KMS-11 (cell line): ENCODE measurements at regions not wholly inside any gene's neighbourhood (a gene's known extent, or its start where the extent isn't known, plus 50 kb on each side); places are given as distances from the start of the nearest gene placed in this dataset.

Experiments used
- H2AFZ ChIP-seq: fragments of 200-600 bp; sonication (generic); 2 replicates; pipeline ENCODE4 v1.6.1; 2016; ENCODE audit warnings: antibody characterized with exemption, mixed run types, low read depth
- H3K27ac ChIP-seq: fragments of 200-600 bp; sonication (generic); 2 replicates; pipeline ENCODE4 v1.6.1; 2016; ENCODE audit warnings: mild to moderate bottlenecking, mixed run types
- H3K27me3 ChIP-seq: fragments of 200-600 bp; sonication (generic); 2 replicates; pipeline ENCODE4 v1.6.1; 2017; ENCODE audit warnings: mild to moderate bottlenecking, low read depth, mixed run types, moderate library complexity; ENCODE audit not compliant: insufficient read depth
- H3K36me3 ChIP-seq: fragments of 200-600 bp; sonication (generic); 2 replicates; pipeline ENCODE4 v1.6.1; 2017; ENCODE audit warnings: mild to moderate bottlenecking, mixed run types; ENCODE audit not compliant: insufficient read depth
- H3K4me1 ChIP-seq: fragments of 200-600 bp; sonication (generic); 2 replicates; pipeline ENCODE4 v1.6.1; 2016; ENCODE audit warnings: mild to moderate bottlenecking, low read depth, mixed run types; ENCODE audit not compliant: poor library complexity, severe bottlenecking
- H3K4me2 ChIP-seq: fragments of 200-600 bp; sonication (generic); 2 replicates; pipeline ENCODE4 v1.7.0; 2016; ENCODE audit warnings: mild to moderate bottlenecking, mixed run types
- H3K4me3 ChIP-seq: fragments of 200-600 bp; sonication (generic); IDR thresholded peaks from 2 replicates; pipeline ENCODE4 v1.6.1; 2017; ENCODE audit warnings: low read depth, low read length, mixed read lengths; ENCODE audit not compliant: insufficient read depth
- H3K79me2 ChIP-seq: fragments of 200-600 bp; sonication (generic); 2 replicates; pipeline ENCODE4 v1.6.1; 2016; ENCODE audit warnings: low read depth, mixed run types; ENCODE audit not compliant: insufficient read depth
- H3K9ac ChIP-seq: fragments of 200-600 bp; sonication (generic); 2 replicates; pipeline ENCODE4 v1.6.1; 2016; ENCODE audit warnings: mild to moderate bottlenecking, mixed run types
- H4K20me1 ChIP-seq: fragments of 200-600 bp; sonication (generic); 2 replicates; pipeline ENCODE4 v1.6.1; 2016; ENCODE audit warnings: mild to moderate bottlenecking, mixed run types; ENCODE audit not compliant: insufficient read depth
- TF ChIP-seq, protein P1 (sequence below): fragments of 200-600 bp; sonication (generic); conservative IDR thresholded peaks from 2 replicates; pipeline ENCODE4 v1.6.1; 2017; ENCODE audit warnings: low read depth, mild to moderate bottlenecking, antibody characterized with exemption, low read length, moderate library complexity, mixed read lengths

DNA sequence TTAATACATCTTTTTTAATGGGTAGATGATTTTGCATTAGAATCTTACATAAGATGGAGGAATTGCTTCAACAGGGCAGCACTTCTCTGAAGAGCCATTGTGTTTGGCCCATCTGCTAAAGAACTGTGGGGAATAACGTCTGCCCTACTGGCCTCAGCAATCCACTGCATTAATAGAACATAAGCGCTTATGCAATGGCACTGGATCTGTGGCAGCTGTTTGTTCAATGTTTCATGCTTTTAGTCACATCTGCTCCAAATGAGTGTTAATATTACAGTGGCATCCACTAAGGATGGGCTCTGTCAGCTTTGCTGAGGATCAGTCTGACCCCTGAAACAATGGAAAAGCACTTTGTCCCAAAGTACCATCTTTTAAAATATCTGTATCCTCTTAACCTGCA is 279.0 kb upstream of the GK2 start:
- TF ChIP-seq, protein P1, sequence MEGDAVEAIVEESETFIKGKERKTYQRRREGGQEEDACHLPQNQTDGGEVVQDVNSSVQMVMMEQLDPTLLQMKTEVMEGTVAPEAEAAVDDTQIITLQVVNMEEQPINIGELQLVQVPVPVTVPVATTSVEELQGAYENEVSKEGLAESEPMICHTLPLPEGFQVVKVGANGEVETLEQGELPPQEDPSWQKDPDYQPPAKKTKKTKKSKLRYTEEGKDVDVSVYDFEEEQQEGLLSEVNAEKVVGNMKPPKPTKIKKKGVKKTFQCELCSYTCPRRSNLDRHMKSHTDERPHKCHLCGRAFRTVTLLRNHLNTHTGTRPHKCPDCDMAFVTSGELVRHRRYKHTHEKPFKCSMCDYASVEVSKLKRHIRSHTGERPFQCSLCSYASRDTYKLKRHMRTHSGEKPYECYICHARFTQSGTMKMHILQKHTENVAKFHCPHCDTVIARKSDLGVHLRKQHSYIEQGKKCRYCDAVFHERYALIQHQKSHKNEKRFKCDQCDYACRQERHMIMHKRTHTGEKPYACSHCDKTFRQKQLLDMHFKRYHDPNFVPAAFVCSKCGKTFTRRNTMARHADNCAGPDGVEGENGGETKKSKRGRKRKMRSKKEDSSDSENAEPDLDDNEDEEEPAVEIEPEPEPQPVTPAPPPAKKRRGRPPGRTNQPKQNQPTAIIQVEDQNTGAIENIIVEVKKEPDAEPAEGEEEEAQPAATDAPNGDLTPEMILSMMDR, result no peak
- H3K9ac ChIP-seq, result no peak overlapping the region

DNA sequence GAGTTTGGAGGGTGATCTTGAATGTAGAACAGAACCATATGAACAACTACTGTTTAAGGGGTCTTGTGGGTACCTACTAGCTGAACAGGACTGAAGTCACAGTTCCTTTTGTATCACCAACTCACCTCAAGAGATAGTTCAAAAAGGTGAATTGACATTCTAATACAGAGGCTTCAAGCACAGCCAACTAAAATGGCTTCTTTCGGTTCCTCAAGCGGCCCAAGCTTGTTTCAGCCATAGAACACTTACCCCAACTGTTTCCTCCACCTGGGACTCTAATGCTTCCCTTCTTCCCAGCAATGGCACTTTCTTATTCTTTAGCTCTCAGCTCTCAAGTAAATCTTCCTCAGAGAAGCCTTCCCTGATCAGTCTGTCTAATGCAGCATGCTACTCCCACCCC is 277.5 kb upstream of the GK2 start:
- no peaks in the 10 kb centered on the region for H3K36me3 ChIP-seq
- TF ChIP-seq, protein P1, result no peak
- no peaks in the 10 kb centered on the region for H4K20me1 ChIP-seq
- no peak overlapping the region for H3K4me2 ChIP-seq
- no peaks in the 10 kb centered on the region for H3K4me1 ChIP-seq
- H3K9ac ChIP-seq, result no peak overlapping the region
- H3K27ac ChIP-seq, result no peak overlapping the region
- no peak overlapping the region for H3K4me3 ChIP-seq
- no peaks in the 10 kb centered on the region for H3K79me2 ChIP-seq
- H3K27me3 ChIP-seq, result no peaks in the 10 kb centered on the region
- no peak overlapping the region for H2AFZ ChIP-seq

More for the DNA sequence above, 279.0 kb upstream of the GK2 start:
- H3K79me2 ChIP-seq, result no peaks in the 10 kb centered on the region
- no peaks in the 10 kb centered on the region for H3K27me3 ChIP-seq
- no peaks in the 10 kb centered on the region for H4K20me1 ChIP-seq
- H2AFZ ChIP-seq, result no peak overlapping the region
- H3K36me3 ChIP-seq, result no peaks in the 10 kb centered on the region
- H3K4me1 ChIP-seq, result no peaks in the 10 kb centered on the region
- H3K4me2 ChIP-seq, result no peak overlapping the region
- no peak overlapping the region for H3K27ac ChIP-seq
- no peak overlapping the region for H3K4me3 ChIP-seq

DNA sequence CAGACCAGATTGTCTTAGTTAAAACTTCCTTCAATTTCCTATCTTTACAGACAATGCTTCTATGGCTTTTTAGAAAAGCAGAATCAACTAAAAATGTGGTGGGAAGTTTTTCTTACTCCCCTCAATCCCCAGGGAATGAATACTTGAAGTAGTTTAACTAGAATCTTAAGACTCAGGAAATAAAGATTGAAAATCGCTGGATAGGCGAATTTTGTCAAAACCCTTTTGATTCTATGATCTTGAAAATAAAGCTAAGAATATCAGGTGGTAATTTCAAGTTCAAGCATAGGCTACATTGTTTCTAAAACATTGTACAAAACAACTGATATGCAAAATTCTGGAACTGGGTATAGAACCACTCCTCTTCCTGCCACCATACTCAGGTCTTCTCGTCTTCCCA is 276.5 kb upstream of the GK2 start:
- H4K20me1 ChIP-seq, result no peaks in the 10 kb centered on the region
- no peak overlapping the region for H2AFZ ChIP-seq

DNA sequence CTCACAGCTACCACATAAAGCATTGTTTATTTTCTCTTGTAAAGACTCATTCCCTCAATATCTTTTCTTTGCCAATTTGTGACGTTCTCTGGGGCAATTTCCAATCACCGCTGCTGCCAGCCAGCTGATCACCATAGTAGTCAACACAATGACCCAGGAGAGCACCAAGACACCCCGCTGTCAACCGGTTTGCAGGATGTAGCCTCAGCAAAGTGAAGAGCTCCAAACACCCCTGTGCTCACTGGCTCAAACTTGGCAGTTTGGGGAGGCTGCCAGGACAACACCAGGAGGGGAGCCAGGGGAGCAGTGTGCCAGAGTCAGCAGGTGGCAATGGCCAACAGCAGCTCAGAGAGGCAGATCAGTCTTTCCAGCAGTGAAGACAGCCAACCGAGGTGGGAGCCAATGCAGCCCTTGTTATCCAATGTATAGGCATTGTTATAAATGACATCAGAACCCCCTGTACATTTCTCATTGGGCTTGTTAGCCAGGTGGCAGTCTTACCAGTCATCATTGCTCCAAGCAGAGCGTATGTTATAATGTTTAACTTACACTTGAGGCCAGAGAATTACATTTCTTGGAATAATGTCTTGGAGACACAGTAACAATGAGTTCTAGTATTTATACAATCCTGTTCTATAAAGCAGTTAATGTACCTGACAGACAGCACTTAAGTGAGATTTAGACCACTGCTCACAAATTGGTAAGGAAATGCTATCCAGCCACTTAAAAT is 274.9 kb upstream of the GK2 start:
- Histone ChIP-seq H3K9ac (no peak overlapping the region), H3K27me3 (no peaks in the 10 kb centered on the region), H3K36me3 (no peaks in the 10 kb centered on the region), H3K4me3 (no peak overlapping the region), H3K4me2 (no peak overlapping the region), H2AFZ (no peak overlapping the region), H3K4me1 (no peaks in the 10 kb centered on the region), H4K20me1 (no peaks in the 10 kb centered on the region), H3K79me2 (no peaks in the 10 kb centered on the region), H3K27ac (no peak overlapping the region)
- TF ChIP-seq, protein P1, result no peak

More for the DNA sequence above, 276.5 kb upstream of the GK2 start:
- no peaks in the 10 kb centered on the region for H3K79me2 ChIP-seq
- no peaks in the 10 kb centered on the region for H3K27me3 ChIP-seq
- H3K4me1 ChIP-seq, result no peaks in the 10 kb centered on the region
- H3K27ac ChIP-seq, result no peak overlapping the region
- TF ChIP-seq, protein P1, result no peak
- no peak overlapping the region for H3K4me2 ChIP-seq
- H3K36me3 ChIP-seq, result no peaks in the 10 kb centered on the region
- no peak overlapping the region for H3K9ac ChIP-seq
- H3K4me3 ChIP-seq, result no peak overlapping the region
